K562 (cell line): ENCODE measurements at regions not wholly inside any gene's neighbourhood (a gene's known extent, or its start where the extent isn't known, plus 50 kb on each side); places are given as distances from the start of the nearest gene placed in this dataset.

Source experiments
- ATAC-seq: fragments of 200-7000 bp; cut with Tn5 transposase; 3 replicates; pipeline ENCODE4 v1.9.1; 2020; ENCODE audit warnings: moderate library complexity
- BruUV-seq: library from RNA; stranded (reverse); fragments of 400-500 nt; replicated peaks from 2 replicates; lab custom pipeline; 2021; lab: Mats Ljungman, UMichigan
- CTCF ChIA-PET: fragments of 300-600 bp; formaldehyde crosslinking; extraction: SDS; loops from one replicate; lab custom pipeline; 2021; ENCODE audit warnings: low intra/inter-chr PET ratio; lab: Yijun Ruan, JAX
- POLR2A ChIA-PET: fragments of 300-600, 350-650 bp; sonication (Branson Sonifier 250); formaldehyde crosslinking; extraction: SDS; loops from one replicate; lab custom pipeline; 2021; ENCODE audit warnings: antibody characterized with exemption, inconsistent platforms; lab: Yijun Ruan, JAX
- DNase-seq, 4 experiments: peaks; one replicate each; pipeline versions ENCODE4 v3.0.0 to v3.0.0-alpha.2; 2011 to 2018; ENCODE audit warnings: low spot score in 3 of 4, mixed read lengths in 3 of 4; ENCODE audit errors: extremely low read depth in 1 of 4
- FAIRE-seq: peaks from 2 replicates; lab custom pipeline; 2011; peaks lifted over from hg19 to GRCh38; lab: Jason Lieb, UNC
- H2AFZ ChIP-seq: 2 replicates; pipeline ENCODE4 v1.6.0; 2011; ENCODE audit warnings: low read depth, low read length, control low read depth, inconsistent platforms
- H3K27ac ChIP-seq: fragments of 200-600 bp; 3 replicates; pipeline ENCODE4 v1.8.0; 2011; ENCODE audit warnings: low read depth, mild to moderate bottlenecking, control low read depth, inconsistent platforms, low read length, moderate library complexity, mixed read lengths; ENCODE audit errors: extremely low read depth
- H3K27me3 ChIP-seq, 2 experiments: fragments of 300-600 bp in 1 of 2; 2 replicates in 1 of 2; 3 replicates in 1 of 2; pipeline versions ENCODE4 v1.6.0 to v1.8.0; 2011; ENCODE audit warnings: inconsistent platforms in 2 of 2, low read length in 2 of 2, mild to moderate bottlenecking in 1 of 2, mixed read lengths in 1 of 2, moderate library complexity in 1 of 2; ENCODE audit not compliant: control insufficient read depth in 2 of 2, insufficient read depth in 2 of 2
- H3K36me3 ChIP-seq: fragments of 300-600 bp; 3 replicates; pipeline ENCODE4 v1.8.0; 2011; ENCODE audit warnings: mild to moderate bottlenecking, low read length, inconsistent platforms; ENCODE audit not compliant: control insufficient read depth, insufficient read depth
- H3K4me1 ChIP-seq, 2 experiments: fragments of 200-600 bp in 1 of 2; replicated peaks in 1 of 2; 2 replicates in 1 of 2; 3 replicates in 1 of 2; pipeline versions ENCODE4 v1.5.1 to v1.8.0; 2011; ENCODE audit warnings: inconsistent platforms in 2 of 2, low read length in 2 of 2, mild to moderate bottlenecking in 1 of 2, mixed read lengths in 1 of 2, moderate library complexity in 1 of 2; ENCODE audit not compliant: control insufficient read depth in 2 of 2, insufficient read depth in 2 of 2
- H3K4me2 ChIP-seq: 2 replicates; pipeline ENCODE4 v1.6.1; 2011; ENCODE audit warnings: low read length, control low read depth, inconsistent platforms, mixed read lengths; ENCODE audit not compliant: insufficient read depth
- H3K4me3 ChIP-seq: fragments of 200-600 bp; sonication (generic), shearing (Covaris generic); 2 replicates; pipeline ENCODE4 v1.5.1; 2016; ENCODE audit warnings: control low read depth, inconsistent platforms
- H3K79me2 ChIP-seq: fragments of 200-600 bp; 3 replicates; pipeline ENCODE4 v1.8.0; 2011; ENCODE audit warnings: low read length, inconsistent platforms; ENCODE audit not compliant: control insufficient read depth, insufficient read depth
- H3K9ac ChIP-seq, 2 experiments: 2 replicates each; pipeline versions ENCODE4 v1.6.0 to v1.6.1; 2011; ENCODE audit warnings: low read depth in 2 of 2, low read length in 2 of 2, control low read depth in 1 of 2, inconsistent platforms in 1 of 2, mild to moderate bottlenecking in 1 of 2, mixed read lengths in 1 of 2; ENCODE audit not compliant: insufficient read depth in 1 of 2
- H3K9me1 ChIP-seq: one replicate; pipeline ENCODE4 v1.6.0; 2011; ENCODE audit warnings: inconsistent platforms, mild to moderate bottlenecking, low read length, moderate library complexity; ENCODE audit not compliant: control insufficient read depth, insufficient read depth
- H3K9me3 ChIP-seq: replicated peaks from 2 replicates; pipeline ENCODE4 v1.5.1; 2011; ENCODE audit warnings: low read depth, low read length, inconsistent platforms; ENCODE audit not compliant: control insufficient read depth, insufficient read depth
- H4K20me1 ChIP-seq: replicated peaks from 2 replicates; pipeline ENCODE4 v1.6.1; 2011; ENCODE audit warnings: low read length, inconsistent platforms, mixed read lengths; ENCODE audit not compliant: control insufficient read depth, insufficient read depth
- PHF20 ChIP-seq: fragments of 450-650 bp; IDR thresholded peaks from 2 replicates; pipeline ENCODE4 v1.6.1; 2018; ENCODE audit not compliant: partially characterized antibody
- RFX1 ChIP-seq: fragments of 450-650 bp; IDR thresholded peaks from 2 replicates; pipeline ENCODE4 v1.6.1; 2016; ENCODE audit warnings: mild to moderate bottlenecking, moderate library complexity
- WGBS: fragments of 100-300 bp; shearing (Covaris generic); methylation state at CpG from one replicate; pipeline ENCODE4 v1.1.6; 2016; ENCODE audit warnings: low coverage, mixed read lengths; ENCODE audit not compliant: insufficient coverage; ENCODE audit errors: missing lambda C conversion rate; 5-methylcytosine and 5-hydroxymethylcytosine counted together
- in situ Hi-C: fragments of 300-500 bp; cut with MboI; formaldehyde crosslinking; loops from 4 replicates; pipeline ENCODE4 v1.15.0; 2018; ENCODE audit warnings: inconsistent platforms, mixed read lengths
- intact Hi-C: fragments of 100-400 bp; cut with micrococcal nuclease; formaldehyde crosslinking; loops from 2 replicates; pipeline ENCODE4 v1.14.2; 2022
- TF ChIP-seq, protein P1 (sequence below): fragments of 250-450 bp; sonication (Bioruptor Pico); IDR thresholded peaks from 2 replicates; pipeline ENCODE4 v1.8.0; 2021; ENCODE audit warnings: moderate library complexity, mild to moderate bottlenecking, inconsistent platforms

DNA sequence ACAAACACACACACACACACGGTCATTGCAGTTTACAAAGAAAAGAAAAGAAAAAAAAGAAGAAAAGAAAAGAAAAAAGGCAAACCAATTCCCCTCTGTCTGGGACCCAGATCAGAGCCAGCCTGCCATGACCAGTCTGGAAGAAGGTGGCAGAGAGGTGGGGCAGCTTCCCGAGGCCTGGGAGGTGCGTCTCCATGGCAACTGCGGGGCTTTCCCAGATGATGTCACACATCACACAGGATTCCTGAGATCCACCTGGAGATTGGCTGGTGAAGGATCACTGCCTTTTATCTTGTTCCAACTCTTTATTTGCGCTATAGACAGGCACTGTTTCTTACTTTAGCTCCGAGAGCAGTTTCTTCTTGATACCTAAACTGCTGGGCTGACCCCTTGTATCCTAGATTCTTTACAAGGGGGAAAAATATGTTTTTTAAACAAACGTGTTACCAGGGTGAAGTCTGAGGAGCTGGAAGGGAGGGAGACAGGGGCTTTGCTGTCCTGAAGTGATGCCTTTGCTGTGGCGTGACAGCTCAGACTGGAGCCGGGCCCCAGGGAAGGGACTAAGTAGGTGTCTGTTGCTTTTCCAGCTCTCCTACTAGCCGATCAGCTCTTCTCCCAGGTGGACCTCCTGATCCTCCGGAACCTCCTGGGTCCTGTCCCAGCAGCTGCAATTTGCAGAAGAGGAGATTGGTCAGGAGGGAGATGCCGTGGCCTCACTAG lies 298.5 kb downstream of the KLF6 start:
- CTCF ChIA-PET: no interaction called here
- H3K27ac ChIP-seq: no peak overlapping the region
- no peak overlapping the region for H3K4me2 ChIP-seq
- H3K36me3 ChIP-seq: no peaks in the 10 kb centered on the region
- peaks cover 3% of the 10 kb centered on the region for H3K9me1 ChIP-seq
- H3K9ac ChIP-seq: no peak overlapping the region
- no peak for FAIRE-seq
- WGBS: 12% methylated on average over 11 of the region's 12 CpGs
- peaks cover 0 to 3% of the 10 kb centered on the region in 2 experiments; a peak in 3 of 5 replicates for H3K4me1 ChIP-seq
- no TSS peak for BruUV-seq
- intact Hi-C loops (no loop called here), in situ Hi-C loops (no loop called here)
- H4K20me1 ChIP-seq: peaks cover 16% of the 10 kb centered on the region
- H3K27me3 ChIP-seq: peaks cover 0 to 22% of the 10 kb centered on the region in 2 experiments; a peak in 2 of 5 replicates
- H3K4me3 ChIP-seq: no peak overlapping the region
- POLR2A ChIA-PET: interaction anchor here (0.7 to 0.9 kb wide), 3 partner anchors 8 to 44 kb away, joined by 3 read pairs; no protein-coding TSS in a partner anchor
- no peaks in the 10 kb centered on the region for H3K79me2 ChIP-seq
- DNase-seq: no peak
- ATAC-seq: no peak
- peak; percentile 66 for TF ChIP-seq RFX1
- no peak for TF ChIP-seq PHF20
- H3K9me3 ChIP-seq: no peaks in the 10 kb centered on the region
- no peak overlapping the region for H2AFZ ChIP-seq

DNA sequence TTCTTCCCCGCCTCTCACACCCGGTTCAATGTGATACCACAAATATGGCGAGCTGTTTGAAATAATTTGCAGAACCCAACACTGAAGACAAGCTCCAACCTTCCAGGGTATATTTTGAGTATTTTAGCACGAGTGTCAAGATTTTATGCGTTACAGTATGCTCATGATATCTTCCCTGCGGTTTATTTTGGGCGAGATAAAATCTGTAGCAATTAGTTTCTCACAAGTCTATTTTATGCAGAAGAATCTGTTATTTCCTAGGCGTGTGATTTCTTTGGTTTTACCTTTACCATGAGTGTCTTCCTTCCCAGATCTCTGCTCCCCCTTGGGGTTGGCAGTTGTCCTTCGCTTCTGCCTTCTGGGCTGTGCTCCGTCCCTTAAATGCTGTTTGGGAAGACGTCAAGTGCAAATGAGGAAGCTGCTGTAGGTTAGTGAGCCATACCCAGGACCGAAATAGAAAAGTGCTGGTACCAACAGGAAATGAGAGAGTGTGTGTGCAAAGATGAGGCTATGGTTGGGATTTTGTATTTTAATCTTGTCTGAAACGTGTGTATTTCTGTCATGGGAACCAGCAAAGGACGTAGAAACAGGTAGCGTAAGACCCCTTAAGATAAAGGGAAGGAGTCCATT lies 299.8 kb downstream of the KLF6 start:
- in situ Hi-C loops: no loop called here
- H3K9me1 ChIP-seq: peaks cover 3% of the 10 kb centered on the region
- no peak overlapping the region for H2AFZ ChIP-seq
- peaks cover 16% of the 10 kb centered on the region for H4K20me1 ChIP-seq
- POLR2A ChIA-PET: no interaction called here
- no peak overlapping the region for H3K4me2 ChIP-seq
- peaks cover 0 to 22% of the 10 kb centered on the region in 2 experiments; a peak in 2 of 5 replicates for H3K27me3 ChIP-seq
- FAIRE-seq (no peak), ATAC-seq (no peak), DNase-seq (no peak)
- 6% methylated on average over 15 of the region's 15 CpGs for WGBS
- H3K27ac ChIP-seq: no peak overlapping the region
- peaks cover 0 to 3% of the 10 kb centered on the region in 2 experiments; a peak in 3 of 5 replicates for H3K4me1 ChIP-seq
- TF ChIP-seq, protein P1, sequence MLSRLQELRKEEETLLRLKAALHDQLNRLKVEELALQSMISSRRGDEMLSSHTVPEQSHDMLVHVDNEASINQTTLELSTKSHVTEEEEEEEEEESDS (CRISPR knock-in tag): no peak
- H3K4me3 ChIP-seq: no peak overlapping the region
- no peak overlapping the region for H3K9ac ChIP-seq
- BruUV-seq: no TSS peak
- no peaks in the 10 kb centered on the region for H3K79me2 ChIP-seq
- CTCF ChIA-PET: no interaction called here
- no peaks in the 10 kb centered on the region for H3K9me3 ChIP-seq
- intact Hi-C loops: no loop called here
- no peaks in the 10 kb centered on the region for H3K36me3 ChIP-seq
